HG03457 (cell line): ENCODE measurements at regions not wholly inside any gene's neighbourhood (a gene's known extent, or its start where the extent isn't known, plus 50 kb on each side); places are given as distances from the start of the nearest gene placed in this dataset.

ENCODE experiments used
- ATAC-seq: cut with Tn5 transposase; IDR thresholded peaks from one replicate; pipeline ENCODE4 v1.9.1; 2021; ENCODE audit warnings: moderate number of reproducible peaks; ENCODE audit not compliant: unreplicated experiment

- no peak for ATAC-seq
Observed at GRCh38 chr5:105413406-105413990, 1850.9 kb upstream of the NUDT12 start.

GRCh38 chr5:105409695-105410094, 1847.1 kb upstream of the NUDT12 start:
- no peak for ATAC-seq

- ATAC-seq: no peak
Observed at GRCh38 chr5:105407200-105407599, 1844.6 kb upstream of the NUDT12 start.

- ATAC-seq: no peak
Observed at GRCh38 chr5:105397749-105398148, 1835.2 kb upstream of the NUDT12 start.

GRCh38 chr5:105392710-105393149, 1830.1 kb upstream of the NUDT12 start:
- no peak for ATAC-seq

- ATAC-seq: no peak
Observed at GRCh38 chr5:105392122-105392709, 1829.6 kb upstream of the NUDT12 start.

GRCh38 chr5:105380126-105380525, 1817.5 kb upstream of the NUDT12 start:
- ATAC-seq: no peak

- ATAC-seq: no peak
Observed at GRCh38 chr5:105371169-105371568, 1808.6 kb upstream of the NUDT12 start.

- no peak for ATAC-seq
Observed at GRCh38 chr5:105350486-105351140, 1788.0 kb upstream of the NUDT12 start.

- no peak for ATAC-seq
Observed at GRCh38 chr5:105331558-105331957, 1769.0 kb upstream of the NUDT12 start.

- ATAC-seq: no peak
Observed at GRCh38 chr5:105330185-105330584, 1767.6 kb upstream of the NUDT12 start.

- no peak for ATAC-seq
Observed at GRCh38 chr5:105304859-105305258, 1742.3 kb upstream of the NUDT12 start.

- no peak for ATAC-seq
Observed at GRCh38 chr5:105288946-105289345, 1726.4 kb upstream of the NUDT12 start.

- no peak for ATAC-seq
Observed at GRCh38 chr5:105283134-105283533, 1720.5 kb upstream of the NUDT12 start.

- ATAC-seq: no peak
Observed at GRCh38 chr5:105274079-105274478, 1711.5 kb upstream of the NUDT12 start.

- ATAC-seq: no peak
Observed at GRCh38 chr5:105263515-105263914, 1700.9 kb upstream of the NUDT12 start.

GRCh38 chr5:105259581-105260217, 1697.1 kb upstream of the NUDT12 start:
- no peak for ATAC-seq

- no peak for ATAC-seq
Observed at GRCh38 chr5:105238561-105238960, 1676.0 kb upstream of the NUDT12 start.

- no peak for ATAC-seq
Observed at GRCh38 chr5:105230516-105231157, 1668.0 kb upstream of the NUDT12 start.

- ATAC-seq: no peak
Observed at GRCh38 chr5:105218018-105218417, 1655.4 kb upstream of the NUDT12 start.

GRCh38 chr5:105213078-105213477, 1650.5 kb upstream of the NUDT12 start:
- no peak for ATAC-seq
